Liver (tissue), 7 donors: ENCODE measurements at regions not wholly inside any gene's neighbourhood (a gene's known extent, or its start where the extent isn't known, plus 50 kb on each side); places are given as distances from the start of the nearest gene placed in this dataset.

ENCODE experiments used
- DNase-seq: peaks from one replicate; pipeline ENCODE4 v3.0.0-alpha.2; 2017; ENCODE audit warnings: low spot score
- H3K27ac ChIP-seq, 2 donors: one replicate each; pipeline ENCODE4 v1.7.0; 2013; ENCODE audit warnings: inconsistent platforms in 2 of 2, low read length in 2 of 2, control low read depth in 1 of 2, low read depth in 1 of 2, mild to moderate bottlenecking in 1 of 2
- H3K27me3 ChIP-seq, 4 donors: one replicate each; pipeline versions ENCODE4 v1.6.1 to v1.7.0; 2013; ENCODE audit warnings: low read length in 3 of 4, inconsistent platforms in 1 of 4, mild to moderate bottlenecking in 1 of 4, moderate library complexity in 1 of 4; ENCODE audit not compliant: control insufficient read depth in 4 of 4, insufficient read depth in 4 of 4
- H3K36me3 ChIP-seq, 4 donors: one replicate each; pipeline versions ENCODE4 v1.6.1 to v1.7.0; 2013; ENCODE audit warnings: low read length in 3 of 4, mild to moderate bottlenecking in 3 of 4, low read depth in 1 of 4, moderate library complexity in 1 of 4; ENCODE audit not compliant: control insufficient read depth in 4 of 4, insufficient read depth in 3 of 4
- H3K4me1 ChIP-seq, 4 donors: one replicate each; pipeline versions ENCODE4 v1.6.1 to v1.7.0; 2013; ENCODE audit warnings: low read length in 3 of 4, mild to moderate bottlenecking in 3 of 4, moderate library complexity in 1 of 4; ENCODE audit not compliant: control insufficient read depth in 4 of 4, insufficient read depth in 4 of 4
- H3K4me3 ChIP-seq, 3 donors: one replicate each; pipeline versions ENCODE4 v1.6.1 to v1.7.0; 2013; ENCODE audit warnings: low read length in 3 of 3, control low read depth in 1 of 3, low read depth in 1 of 3, mild to moderate bottlenecking in 1 of 3
- H3K9ac ChIP-seq, 2 donors: one replicate each; pipeline ENCODE4 v1.7.0; 2013; ENCODE audit warnings: low read length in 2 of 2, mild to moderate bottlenecking in 2 of 2, moderate library complexity in 2 of 2, control low read depth in 1 of 2, low read depth in 1 of 2
- H3K9me3 ChIP-seq, 4 donors: one replicate each; pipeline versions ENCODE4 v1.6.1 to v1.7.0; 2013; ENCODE audit warnings: low read length in 3 of 4; ENCODE audit not compliant: control insufficient read depth in 4 of 4
- FOXA2 ChIP-seq: IDR thresholded peaks from 2 replicates; pipeline ENCODE4 v1.6.1; 2016; ENCODE audit warnings: antibody characterized with exemption
- HNF4A ChIP-seq, 2 donors: conservative IDR thresholded peaks; 2 replicates each; pipeline ENCODE4 v1.6.1; 2016; ENCODE audit warnings: antibody characterized with exemption in 2 of 2, mild to moderate bottlenecking in 2 of 2
- HNF4G ChIP-seq: IDR thresholded peaks from 2 replicates; pipeline ENCODE4 v1.6.1; 2016; ENCODE audit warnings: antibody characterized with exemption
- JUND ChIP-seq, 2 donors: IDR thresholded peaks; 2 replicates each; pipeline ENCODE4 v1.6.1; 2016; ENCODE audit warnings: antibody characterized with exemption in 2 of 2
- MAX ChIP-seq: IDR thresholded peaks from 2 replicates; pipeline ENCODE4 v1.6.1; 2016; ENCODE audit warnings: antibody characterized with exemption
- NR2F2 ChIP-seq: IDR thresholded peaks from 2 replicates; pipeline ENCODE4 v1.6.1; 2016; ENCODE audit warnings: antibody characterized with exemption
- REST ChIP-seq: IDR thresholded peaks from 2 replicates; pipeline ENCODE4 v1.6.1; 2016; ENCODE audit warnings: antibody characterized with exemption, mild to moderate bottlenecking
- RXRA ChIP-seq, 2 donors: IDR thresholded peaks; 2 replicates each; pipeline ENCODE4 v1.6.1; 2017 to 2018; ENCODE audit warnings: antibody characterized with exemption in 2 of 2, mild to moderate bottlenecking in 1 of 2
- TAF1 ChIP-seq: conservative IDR thresholded peaks from 2 replicates; pipeline ENCODE4 v1.6.1; 2016; ENCODE audit warnings: antibody characterized with exemption, mild to moderate bottlenecking
- YY1 ChIP-seq: IDR thresholded peaks from 2 replicates; pipeline ENCODE4 v1.6.1; 2016; ENCODE audit warnings: antibody characterized with exemption, mild to moderate bottlenecking
- ZBTB33 ChIP-seq: IDR thresholded peaks from 2 replicates; pipeline ENCODE4 v1.6.1; 2016; ENCODE audit warnings: antibody characterized with exemption
- WGBS: extraction: QIAGEN DNeasy Blood & Tissue Kit; methylation state at CpG from one replicate; pipeline ENCODE4 v1.1.7; 2013; 5-methylcytosine and 5-hydroxymethylcytosine counted together
- donor health status: healthy.
- donor health status: healthy.
- donor health status: healthy.
- donor health status: healthy.

- TF ChIP-seq FOXA2 = no peak
- TF ChIP-seq RXRA (IDR thresholded peaks at IDR 0.05) = no peak
- no peak for TF ChIP-seq MAX
- TF ChIP-seq REST = no peak
- TF ChIP-seq TAF1 = no peak
- TF ChIP-seq ZBTB33 = no peak
- H3K36me3 ChIP-seq = no peaks in the 10 kb centered on the region
- H3K27me3 ChIP-seq = peaks cover 0 to 3% (median 1%) of the 10 kb centered on the region in 4 donors
- no peak overlapping the region for H3K9ac ChIP-seq
- H3K4me3 ChIP-seq = no peak overlapping the region
- WGBS = 16% methylated on average over 4 of the region's 4 CpGs
- no peaks in the 10 kb centered on the region for H3K4me1 ChIP-seq
- no peak for DNase-seq
- H3K27ac ChIP-seq = no peak overlapping the region
- H3K9me3 ChIP-seq = peaks cover 0 to 1% (median 0%) of the 10 kb centered on the region in 4 donors
Observed at GRCh38 chr15:25985165-25985564, 122.0 kb upstream of the ATP10A start.

- TF ChIP-seq YY1 (no peak), REST (no peak), FOXA2 (no peak), HNF4A (conservative IDR thresholded peaks at IDR 0.05) (no peak), JUND (IDR thresholded peaks at IDR 0.05) (no peak), NR2F2 (no peak), HNF4G (no peak), ZBTB33 (no peak)
- 66% methylated on average over 6 of the region's 6 CpGs for WGBS
- no peaks in the 10 kb centered on the region for H3K4me1 ChIP-seq
- DNase-seq = no peak
- no peak overlapping the region for H3K9ac ChIP-seq
- peaks cover 0 to 3% (median 1%) of the 10 kb centered on the region in 4 donors for H3K27me3 ChIP-seq
- no peak overlapping the region for H3K4me3 ChIP-seq
- no peaks in the 10 kb centered on the region for H3K36me3 ChIP-seq
- H3K27ac ChIP-seq = no peak overlapping the region
- peaks cover 0 to 1% (median 0%) of the 10 kb centered on the region in 4 donors for H3K9me3 ChIP-seq
Observed at GRCh38 chr15:25982736-25983135, 119.6 kb upstream of the ATP10A start.
